Fibroblast of lung (primary cell): ENCODE measurements at regions not wholly inside any gene's neighbourhood (a gene's known extent, or its start where the extent isn't known, plus 50 kb on each side); places are given as distances from the start of the nearest gene placed in this dataset.
"Not testable (repeated sequence)": the region's sequence is repeated elsewhere in the genome, so short reads cannot be mapped to it uniquely, and the experiment has no call there.

Experiments used
- DNase-seq, 2 donors: peaks; one replicate each; pipeline versions ENCODE4 v3.0.0 to v3.0.0-alpha.2; 2010; ENCODE audit warnings: low read depth in 2 of 2
- H2AFZ ChIP-seq: 2 replicates; pipeline ENCODE4 v1.5.1; 2012; ENCODE audit warnings: low read length, control low read depth, inconsistent platforms
- H3K27ac ChIP-seq: 2 replicates; pipeline ENCODE4 v1.5.1; 2011; ENCODE audit warnings: low read length, control low read depth; ENCODE audit not compliant: insufficient read depth
- H3K27me3 ChIP-seq: 2 replicates; pipeline ENCODE4 v1.5.1; 2011; ENCODE audit warnings: mild to moderate bottlenecking, low read length; ENCODE audit not compliant: control insufficient read depth, insufficient read depth
- H3K36me3 ChIP-seq: 2 replicates; pipeline ENCODE4 v1.5.1; 2011; ENCODE audit warnings: low read length; ENCODE audit not compliant: control insufficient read depth, insufficient read depth
- H3K4me1 ChIP-seq: 2 replicates; pipeline ENCODE4 v1.5.1; 2011; ENCODE audit warnings: low read length; ENCODE audit not compliant: control insufficient read depth, insufficient read depth; ENCODE audit errors: extremely low read depth
- H3K4me2 ChIP-seq: 2 replicates; pipeline ENCODE4 v1.5.1; 2011; ENCODE audit warnings: low read length, control low read depth; ENCODE audit not compliant: insufficient read depth; ENCODE audit errors: extremely low read depth
- H3K4me3 ChIP-seq, 4 experiments: fragments of 200-600 bp in 1 of 4; sonication (generic) in 1 of 4; replicated peaks in 1 of 4; 2 replicates each; pipeline ENCODE4 v1.5.1; 2011 to 2016; ENCODE audit warnings: low read length in 4 of 4, low read depth in 3 of 4, mild to moderate bottlenecking in 3 of 4, control low read depth in 2 of 4, inconsistent platforms in 1 of 4, mixed read lengths in 1 of 4; ENCODE audit not compliant: insufficient read depth in 1 of 4; ENCODE audit errors: control extremely low read depth in 1 of 4
- H3K79me2 ChIP-seq: 2 replicates; pipeline ENCODE4 v1.5.1; 2012; ENCODE audit warnings: mild to moderate bottlenecking, low read length, inconsistent platforms; ENCODE audit not compliant: control insufficient read depth, insufficient read depth
- H3K9ac ChIP-seq: 2 replicates; pipeline ENCODE4 v1.5.1; 2011; ENCODE audit warnings: mild to moderate bottlenecking, low read length, control low read depth; ENCODE audit not compliant: insufficient read depth
- H3K9me3 ChIP-seq: 2 replicates; pipeline ENCODE4 v1.5.1; 2012; ENCODE audit warnings: low read depth, low read length; ENCODE audit not compliant: control insufficient read depth, insufficient read depth
- H4K20me1 ChIP-seq: 2 replicates; pipeline ENCODE4 v1.5.1; 2011; ENCODE audit warnings: low read length; ENCODE audit not compliant: control insufficient read depth, insufficient read depth; ENCODE audit errors: extremely low read depth
- CTCF ChIP-seq, 2 donors: IDR thresholded peaks in 1 of 2; conservative IDR thresholded peaks in 1 of 2; 1 replicate in 1 of 2; 2 replicates in 1 of 2; pipeline ENCODE4 v1.5.1; 2011 to 2012; ENCODE audit warnings: low read length in 2 of 2, control low read depth in 1 of 2, inconsistent platforms in 1 of 2, low read depth in 1 of 2, mild to moderate bottlenecking in 1 of 2
- EZH2 ChIP-seq: IDR thresholded peaks from 2 replicates; pipeline ENCODE4 v1.5.1; 2012; ENCODE audit warnings: low read length, control low read depth, mild to moderate bottlenecking; ENCODE audit errors: missing control alignments

DNA sequence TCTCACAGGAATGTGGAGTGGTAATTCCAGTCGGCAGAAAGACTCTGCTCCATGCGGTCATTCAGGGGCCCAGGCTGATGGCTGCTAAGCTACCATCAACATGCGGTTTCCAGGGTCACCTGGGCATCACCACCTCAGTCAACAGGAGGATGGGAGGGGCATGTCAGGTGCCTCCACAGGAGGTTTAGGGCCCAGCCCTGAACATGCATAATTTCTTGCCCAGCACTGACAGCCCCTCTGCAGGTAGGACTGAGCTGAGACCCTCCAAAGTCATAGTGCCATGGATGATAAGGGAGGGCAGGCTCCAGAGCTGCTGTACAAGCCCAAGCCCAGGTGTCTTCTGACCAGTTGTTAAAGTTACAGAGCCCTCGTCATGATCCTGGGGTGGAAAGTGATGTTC, 244.0 kb upstream of the SFSWAP start:
- H3K9ac ChIP-seq, result no peak overlapping the region
- no peaks in the 10 kb centered on the region for H3K4me1 ChIP-seq
- H3K4me2 ChIP-seq, result no peak overlapping the region
- H3K4me3 ChIP-seq, result no peak overlapping the region
- H4K20me1 ChIP-seq, result no peaks in the 10 kb centered on the region
- no peak overlapping the region for H2AFZ ChIP-seq
- TF ChIP-seq CTCF (conservative IDR thresholded peaks at IDR 0.05 in 1 of 2, IDR thresholded peaks at IDR 0.05 in 1 of 2; ENCODE audit: low read depth in 1 of 2, low read length in 2 of 2), result no peak
- no peak for TF ChIP-seq EZH2
- DNase-seq, result no peak
- H3K27me3 ChIP-seq, result no peaks in the 10 kb centered on the region
- no peaks in the 10 kb centered on the region for H3K79me2 ChIP-seq
- no peaks in the 10 kb centered on the region for H3K36me3 ChIP-seq
- no peaks in the 10 kb centered on the region for H3K9me3 ChIP-seq
- H3K27ac ChIP-seq, result no peak overlapping the region

DNA sequence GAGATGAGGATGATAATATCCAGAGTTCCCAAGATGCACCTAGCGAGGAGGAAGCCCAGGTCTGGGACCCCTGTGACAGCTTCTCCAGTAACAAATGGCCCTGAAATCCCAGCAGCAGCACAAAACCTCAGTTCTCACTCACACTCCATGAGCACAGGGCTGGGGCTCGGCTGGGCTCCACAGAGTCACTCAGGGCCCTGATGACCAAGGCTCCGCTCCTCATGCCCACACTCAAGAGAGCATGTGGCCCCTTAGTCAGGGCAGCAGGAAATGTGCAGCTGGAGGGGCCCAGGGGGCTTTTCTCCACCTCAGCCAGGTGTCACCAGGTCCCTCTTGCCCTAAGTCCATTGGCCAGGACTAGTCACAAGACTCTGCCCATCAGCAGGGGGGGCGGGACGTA, 242.7 kb upstream of the SFSWAP start:
- H3K4me1 ChIP-seq, result no peaks in the 10 kb centered on the region
- H3K79me2 ChIP-seq, result no peaks in the 10 kb centered on the region
- no peak for DNase-seq
- H3K9me3 ChIP-seq, result no peaks in the 10 kb centered on the region
- no peaks in the 10 kb centered on the region for H3K27me3 ChIP-seq
- no peak overlapping the region for H3K9ac ChIP-seq
- no peak overlapping the region for H2AFZ ChIP-seq
- H3K4me3 ChIP-seq, result no peak overlapping the region
- no peaks in the 10 kb centered on the region for H4K20me1 ChIP-seq
- no peak overlapping the region for H3K27ac ChIP-seq
- H3K36me3 ChIP-seq, result no peaks in the 10 kb centered on the region
- H3K4me2 ChIP-seq, result no peak overlapping the region
- no peak for TF ChIP-seq CTCF (conservative IDR thresholded peaks at IDR 0.05 in 1 of 2, IDR thresholded peaks at IDR 0.05 in 1 of 2; ENCODE audit: low read depth in 1 of 2, low read length in 2 of 2)
- no peak for TF ChIP-seq EZH2

- not testable (repeated sequence) for H4K20me1 ChIP-seq, H3K4me3 ChIP-seq, H3K36me3 ChIP-seq, H3K9ac ChIP-seq, H2AFZ ChIP-seq, H3K27me3 ChIP-seq, H3K4me1 ChIP-seq, DNase-seq, H3K4me2 ChIP-seq, H3K79me2 ChIP-seq, H3K9me3 ChIP-seq, H3K27ac ChIP-seq
Observed at GRCh38 chr12:131469945-131470344, 240.9 kb upstream of the SFSWAP start.
